ENCODE measurements at regions not wholly inside any gene's neighbourhood (a gene's known extent, or its start where the extent isn't known, plus 50 kb on each side); places are given as distances from the start of the nearest gene placed in this dataset.

- TF ChIP-seq CTCF (IDR thresholded peaks at IDR 0.05; ENCODE audit: low read depth, low read length) (no peak), EZH2phosphoT487 (IDR thresholded peaks at IDR 0.05; ENCODE audit: low read depth) (no peak)
Observed at GRCh38 chr2:64819774-64820688, 166.3 kb upstream of the SERTAD2 start.
